ENCODE measurements at regions not wholly inside any gene's neighbourhood (a gene's known extent, or its start where the extent isn't known, plus 50 kb on each side); places are given as distances from the start of the nearest gene placed in this dataset.

DNA sequence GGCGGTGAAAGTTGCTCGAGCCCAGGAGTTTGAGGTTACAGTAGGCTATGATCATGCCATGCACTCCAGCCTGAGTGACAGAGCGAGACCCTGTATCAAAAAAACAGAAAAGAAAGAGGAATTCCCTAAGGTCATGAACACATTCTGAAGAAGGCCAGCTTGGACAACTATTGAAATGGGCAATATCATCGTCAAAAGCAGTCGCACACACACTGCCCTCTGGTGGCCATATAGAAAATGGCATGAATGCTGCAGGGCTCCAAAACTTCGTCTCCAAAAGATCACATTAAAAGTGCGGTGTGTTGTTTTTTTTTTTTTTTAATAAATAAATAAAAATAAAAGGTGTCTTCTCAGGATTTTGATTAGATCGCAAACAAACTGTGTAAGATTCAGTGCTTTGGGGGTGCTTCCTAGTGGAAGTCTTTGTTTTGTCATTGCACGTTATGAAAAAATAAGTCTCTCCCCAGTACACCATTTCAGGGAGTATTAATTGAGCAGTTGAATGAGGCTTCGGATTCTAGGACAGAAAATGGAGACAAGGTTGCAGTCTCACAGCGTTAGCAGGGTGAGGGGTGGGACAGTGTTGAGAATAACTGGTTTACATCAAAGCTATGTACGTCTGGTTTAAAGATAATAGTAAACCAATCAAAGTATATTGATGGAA, 87.5 kb upstream of the FMN2 start:
- DNase-seq, result peak; percentile 55

DNA sequence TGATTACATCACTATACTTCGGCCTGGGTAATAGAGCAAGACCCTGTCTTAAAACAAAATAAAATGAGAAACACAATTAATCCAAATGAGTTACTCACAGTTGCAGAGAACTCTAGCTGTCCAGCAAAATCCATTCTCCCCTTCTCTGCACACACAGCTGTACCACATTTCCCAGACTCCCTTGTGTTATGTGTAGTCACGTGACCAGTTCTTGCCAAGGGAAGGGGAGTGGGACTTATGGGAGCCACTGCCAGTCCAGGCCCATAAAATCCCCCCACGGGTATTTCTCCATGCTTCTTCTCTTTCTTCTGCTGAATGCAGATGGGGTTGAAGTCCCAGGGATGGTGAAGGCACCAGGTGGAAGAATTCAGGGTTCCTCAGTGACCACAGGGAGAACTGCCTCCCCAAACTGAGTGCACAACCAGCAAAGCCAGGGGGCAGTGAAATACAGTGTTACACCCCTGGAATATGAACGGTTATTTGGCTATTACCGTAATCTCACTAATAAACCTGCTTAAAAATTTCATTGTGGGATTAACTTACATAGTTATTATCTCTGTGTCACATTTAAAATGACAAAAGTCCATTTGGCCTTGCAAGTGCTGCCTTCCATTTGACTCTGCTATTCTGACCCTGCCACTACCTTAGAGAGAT, 85.6 kb upstream of the FMN2 start:
- DNase-seq, result no peak

DNA sequence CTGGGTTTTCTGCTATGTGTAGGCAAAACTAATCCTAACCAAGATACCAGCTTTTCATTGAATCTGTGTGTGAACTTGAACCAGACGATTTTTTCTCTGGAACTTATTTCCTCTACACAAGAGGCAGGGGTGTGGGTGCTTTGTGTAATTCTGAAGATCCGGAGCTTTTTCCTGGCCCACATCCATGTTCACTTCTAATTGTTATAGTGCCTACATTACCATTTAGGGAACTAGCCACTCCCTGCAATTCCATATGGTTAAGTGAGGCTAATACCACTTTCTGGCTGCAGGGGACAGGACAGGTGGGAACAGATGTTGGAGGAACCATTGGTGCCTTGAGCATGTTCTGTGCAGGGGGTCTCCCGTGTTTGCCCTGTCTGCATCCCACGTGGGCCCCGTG, 83.4 kb upstream of the FMN2 start:
- no peak for DNase-seq

DNA sequence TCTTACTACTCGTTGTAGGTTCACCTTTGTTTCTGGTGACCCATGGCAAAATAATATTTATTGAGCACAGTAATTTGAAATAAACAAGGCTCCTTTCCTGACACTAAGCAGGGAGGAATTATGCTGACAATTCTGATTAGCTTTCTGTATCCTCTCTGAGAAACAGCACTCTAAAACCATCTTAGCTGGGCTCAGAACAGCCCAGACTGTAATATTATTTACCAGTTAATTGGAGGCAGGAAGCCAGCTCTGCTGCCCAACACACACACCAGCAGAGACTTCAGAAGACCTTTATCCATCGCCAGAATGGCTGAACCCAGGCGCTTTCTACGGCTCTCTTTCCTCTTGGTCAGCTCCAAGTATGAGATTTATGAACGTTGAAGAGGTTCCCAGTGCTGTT, 77.6 kb upstream of the FMN2 start:
- no peak for DNase-seq

DNA sequence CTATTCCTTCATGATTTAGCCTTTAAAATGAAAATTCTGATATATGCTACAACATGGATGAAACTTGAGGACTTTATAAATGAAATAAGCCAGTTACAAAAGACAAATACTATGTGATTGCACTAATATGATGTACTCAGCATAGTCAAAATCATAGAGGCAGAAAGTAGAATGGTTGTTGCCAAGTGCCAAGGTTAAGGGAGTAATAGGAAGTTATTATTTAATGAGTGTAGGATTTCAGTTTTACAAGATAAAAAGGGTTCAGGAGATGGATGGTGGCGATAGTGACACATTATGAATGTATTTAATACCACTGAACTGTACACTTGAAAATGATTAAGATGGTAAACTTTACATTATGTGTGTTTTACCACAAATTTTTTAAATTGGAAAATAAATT, 73.1 kb upstream of the FMN2 start:
- DNase-seq, result no peak

DNA sequence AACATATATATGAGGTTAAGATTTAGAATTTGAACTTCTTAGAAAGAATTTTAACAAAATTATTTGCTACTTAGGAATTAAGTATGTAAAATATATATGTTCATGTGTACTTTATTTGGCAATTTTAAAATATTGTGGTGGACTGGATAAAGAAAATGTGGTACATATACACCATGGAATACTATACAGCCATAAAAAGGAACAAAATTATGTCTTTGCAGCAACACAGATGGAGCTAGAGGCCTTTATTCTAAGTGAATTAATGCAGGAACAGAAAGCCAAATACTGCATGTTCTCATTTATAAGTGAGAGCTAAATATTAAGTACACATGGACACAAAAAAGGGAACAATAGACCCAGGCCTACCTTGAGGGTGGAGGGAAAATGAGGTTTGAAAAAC, 72.2 kb upstream of the FMN2 start:
- no peak for DNase-seq

DNA sequence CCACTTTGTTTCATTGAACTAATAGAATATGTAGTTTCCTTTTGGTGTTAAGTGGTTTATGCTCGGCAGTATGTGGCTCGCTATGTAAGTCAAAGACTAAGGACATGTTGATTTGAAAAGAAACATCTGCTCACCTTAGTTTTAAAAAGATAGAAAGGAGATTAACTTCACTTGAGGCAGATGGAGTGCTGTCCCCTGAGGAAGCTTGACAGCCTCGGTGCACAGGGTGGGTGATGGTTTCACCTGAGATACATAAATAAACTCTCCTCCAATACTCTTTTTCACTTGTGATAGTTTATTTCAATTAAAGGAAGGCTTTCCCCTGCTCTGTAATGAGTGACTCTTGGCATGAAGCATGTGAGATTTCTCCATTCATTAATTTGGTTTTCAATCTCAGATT, 70.8 kb upstream of the FMN2 start:
- no peak for DNase-seq

DNA sequence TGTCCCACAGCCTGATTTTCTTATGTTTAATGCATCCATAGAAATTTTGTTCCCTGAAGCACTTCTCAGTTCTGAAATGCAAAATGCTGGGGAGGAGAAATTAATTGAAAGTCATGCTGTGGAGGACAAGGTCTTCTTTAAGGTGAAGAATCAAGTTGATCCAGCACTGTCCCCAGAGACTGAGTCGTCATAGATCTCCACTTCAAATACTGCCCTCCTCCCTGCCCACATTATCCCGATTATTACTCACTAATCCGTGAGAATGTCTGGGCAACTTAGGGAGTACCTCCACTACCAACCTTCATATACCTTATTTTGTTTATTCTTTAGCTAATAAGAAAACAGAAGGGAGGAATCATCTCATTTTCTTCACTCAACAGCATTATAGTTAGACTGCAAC, 70.0 kb upstream of the FMN2 start:
- DNase-seq, result no peak

DNA sequence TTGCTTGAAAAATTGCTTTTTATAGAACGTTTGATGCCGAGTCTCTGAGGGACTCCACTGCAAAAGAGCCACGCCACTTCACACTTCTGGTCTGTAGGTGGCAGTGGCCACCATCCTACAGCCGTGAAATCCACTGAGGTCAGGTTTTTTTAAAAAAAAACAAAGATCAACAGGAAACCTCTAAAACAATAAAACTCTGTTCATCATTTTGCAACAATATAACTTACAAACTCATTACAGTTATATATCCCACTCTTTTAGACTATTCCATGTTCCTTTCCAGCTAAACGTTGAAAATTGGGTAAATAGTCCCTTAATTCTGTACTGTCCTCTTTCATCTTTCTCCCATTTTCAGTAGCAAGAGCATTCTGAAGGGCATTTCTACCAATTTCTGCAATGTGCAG, 64.6 kb upstream of the FMN2 start:
- peak; percentile 65 for DNase-seq

DNA sequence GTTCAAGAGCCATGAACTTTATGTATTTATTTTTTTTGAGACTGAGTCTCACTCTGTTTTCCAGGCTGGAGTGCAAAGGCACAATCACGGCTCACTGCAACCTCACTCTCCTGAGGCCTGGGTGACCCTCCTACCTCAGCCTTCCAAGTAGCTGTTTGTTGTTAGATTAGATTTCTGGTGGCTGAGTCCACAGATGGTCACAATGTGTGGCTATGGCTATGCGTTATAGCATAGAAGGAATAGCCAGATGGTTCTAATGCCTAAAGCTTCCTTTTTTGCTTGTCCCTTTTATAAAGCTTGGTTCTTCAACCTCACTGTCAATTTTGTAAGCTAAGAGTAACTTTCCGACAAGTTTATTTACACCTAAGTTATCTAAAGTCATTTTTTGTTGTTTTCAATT, 62.3 kb upstream of the FMN2 start:
- no peak for DNase-seq

DNA sequence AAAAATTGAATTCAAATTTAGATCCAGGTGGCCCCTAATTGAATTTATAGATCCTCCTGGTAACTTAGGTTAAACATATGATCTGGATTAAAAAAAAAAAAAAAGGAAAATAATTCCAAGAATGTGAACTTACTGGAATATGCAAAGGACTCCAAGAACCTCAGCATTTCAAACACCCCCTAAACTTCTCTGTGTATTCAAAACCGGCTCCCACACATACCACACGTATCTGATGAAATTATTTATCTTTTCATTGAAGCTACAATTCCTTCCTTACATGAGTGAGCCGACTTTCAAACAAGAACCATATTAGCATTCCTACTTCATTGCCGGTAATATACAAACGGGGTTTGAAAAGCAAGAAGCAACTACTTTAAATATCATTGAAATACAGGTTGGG, 61.4 kb upstream of the FMN2 start:
- DNase-seq, result no peak

DNA sequence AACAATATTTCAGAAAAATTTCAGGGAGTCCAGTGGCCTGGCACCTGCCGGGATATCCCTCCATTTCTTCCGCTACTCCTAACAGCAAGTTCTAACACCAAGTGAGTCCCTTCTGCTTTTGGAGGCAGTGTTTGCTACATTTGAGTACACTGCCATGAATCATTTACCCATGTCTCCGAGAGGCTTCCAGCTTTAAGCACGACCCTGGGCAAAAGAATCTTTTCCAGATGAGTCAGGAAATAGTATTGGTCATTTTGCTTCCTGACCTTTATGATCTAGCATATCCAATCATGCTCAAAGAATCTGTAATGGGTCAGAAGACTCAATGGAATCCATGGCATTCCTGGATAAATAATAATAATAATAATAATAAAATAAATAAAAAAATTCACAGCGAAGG, 60.7 kb upstream of the FMN2 start:
- DNase-seq, result no peak

DNA sequence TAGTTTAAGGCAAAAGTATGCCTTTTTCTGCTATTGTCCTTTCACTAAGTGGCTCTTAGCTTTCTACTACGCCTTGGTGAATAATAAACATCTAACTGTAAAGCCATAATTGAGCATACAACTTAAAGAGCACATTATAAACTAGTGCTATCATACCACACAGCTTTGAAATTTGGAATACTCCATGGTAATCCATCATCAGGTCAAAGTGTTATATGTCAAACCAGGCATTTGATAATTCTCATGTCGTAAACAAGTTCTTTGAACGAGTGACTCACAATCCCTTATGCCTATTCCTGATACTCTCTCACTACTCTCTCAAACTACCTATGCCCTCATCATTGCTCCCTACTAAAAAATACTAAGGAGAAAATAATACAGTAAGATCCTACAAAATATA, 60.3 kb upstream of the FMN2 start:
- DNase-seq, result no peak

DNA sequence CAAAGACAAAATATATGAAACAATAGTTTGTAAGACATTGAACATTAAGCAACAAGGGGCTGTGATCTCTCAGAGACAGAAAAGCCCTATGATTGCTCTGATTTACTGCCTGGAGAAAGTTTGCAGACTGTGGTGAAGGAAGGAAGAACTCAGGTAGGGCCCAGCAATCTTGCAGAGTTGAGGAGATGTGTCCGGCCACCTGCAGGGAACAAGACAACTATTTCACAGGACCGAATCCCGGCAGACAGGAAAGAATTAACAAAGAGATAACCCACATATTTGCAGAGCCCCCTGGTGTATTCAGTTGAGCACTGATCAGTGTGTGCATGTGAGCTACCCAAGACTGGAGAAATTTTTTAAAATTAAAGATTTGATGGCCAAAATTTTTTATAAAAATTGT, 58.3 kb upstream of the FMN2 start:
- DNase-seq, result no peak

DNA sequence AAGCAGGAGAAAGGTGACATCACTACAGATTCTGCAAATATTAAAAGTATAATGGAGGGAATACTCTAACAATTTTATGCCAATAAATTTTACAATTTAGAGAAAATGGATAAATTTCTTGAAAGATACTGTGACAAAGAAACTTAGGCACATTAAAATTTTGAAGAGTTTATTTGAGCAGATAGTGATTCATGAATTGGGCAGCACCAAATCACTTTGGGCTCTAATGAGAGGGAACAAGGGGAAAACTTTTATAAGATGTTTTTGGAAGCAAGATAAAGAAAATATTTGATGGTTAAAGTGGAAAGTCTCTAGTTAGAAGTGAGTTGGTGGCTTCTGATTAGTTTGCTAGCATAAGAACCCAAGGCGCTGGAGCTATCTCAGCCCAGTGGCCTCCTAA, 55.2 kb upstream of the FMN2 start:
- DNase-seq, result no peak
